ENCODE measurements at regions not wholly inside any gene's neighbourhood (a gene's known extent, or its start where the extent isn't known, plus 50 kb on each side); places are given as distances from the start of the nearest gene placed in this dataset.
"Not testable (repeated sequence)": the region's sequence is repeated elsewhere in the genome, so short reads cannot be mapped to it uniquely, and the experiment has no call there.

DNA sequence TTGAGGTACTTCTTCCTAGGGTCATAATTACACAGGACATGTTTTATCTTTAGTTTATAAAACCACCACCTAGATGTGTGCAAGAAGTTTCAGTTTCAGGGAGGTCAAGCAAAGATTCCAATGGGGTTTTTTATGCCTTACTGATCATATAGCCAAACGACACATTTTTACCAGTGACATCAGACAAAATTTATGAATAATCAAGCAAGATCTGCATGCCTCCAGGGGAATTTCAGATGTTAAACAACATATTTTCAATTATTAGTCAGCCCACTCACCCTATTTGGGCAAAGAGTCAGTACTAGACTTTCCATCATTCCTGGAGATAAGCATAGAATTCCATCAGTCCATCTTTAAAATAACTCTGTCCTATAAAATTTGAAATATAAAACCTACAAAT, 867.4 kb downstream of the KCNT2 start:
- no peak for DNase-seq

DNA sequence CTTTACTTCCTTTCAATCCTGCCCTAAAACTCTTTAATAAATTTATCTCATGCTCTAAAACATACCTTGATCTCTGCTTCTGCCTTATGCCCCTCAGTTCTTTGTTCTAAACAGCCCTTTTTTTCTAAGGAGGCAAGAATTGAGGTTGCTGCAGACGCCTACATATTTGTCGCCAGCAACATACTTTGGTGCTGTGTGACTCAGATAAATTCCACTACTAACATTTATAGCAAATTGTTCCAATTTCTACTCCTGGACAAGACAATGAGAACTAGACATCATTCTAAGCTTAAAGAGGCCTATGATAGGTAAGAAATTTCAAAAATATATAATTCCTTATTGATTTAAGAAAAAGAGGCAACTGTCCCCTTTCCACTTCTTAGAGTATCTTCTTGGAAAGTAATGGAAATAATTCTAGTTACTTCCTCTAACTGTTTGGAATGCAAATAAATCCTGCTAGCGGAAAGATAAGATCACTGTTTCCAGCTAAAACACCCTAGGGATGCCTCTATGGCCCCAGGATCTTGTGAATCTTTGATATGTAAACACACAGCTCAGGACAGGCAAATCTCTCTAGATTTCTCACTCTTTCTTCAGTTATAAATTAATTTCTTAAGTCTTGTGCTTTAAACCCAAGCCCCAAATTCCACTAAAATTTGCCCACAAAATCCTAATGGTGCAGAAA, 869.1 kb downstream of the KCNT2 start:
- DNase-seq = no peak

DNA sequence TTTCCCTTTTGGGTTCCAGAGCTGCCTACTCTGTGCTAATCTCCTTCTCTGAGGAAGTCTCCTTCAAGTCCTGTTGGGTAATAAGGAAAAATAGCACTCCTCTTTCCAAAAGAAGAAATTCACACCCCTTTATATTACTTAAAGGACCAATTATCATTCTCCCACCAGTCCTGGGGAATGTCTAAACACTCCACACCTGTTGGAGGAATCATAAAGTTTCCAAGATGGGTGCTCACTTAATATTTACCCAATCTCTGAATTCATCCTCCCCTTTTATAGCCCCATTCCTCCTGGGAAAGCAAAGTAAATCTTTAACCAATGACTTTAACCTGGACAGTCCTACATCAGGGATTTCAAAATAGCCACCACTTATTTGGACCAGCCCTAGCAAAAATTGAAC, 873.1 kb downstream of the KCNT2 start:
- DNase-seq = no peak

DNA sequence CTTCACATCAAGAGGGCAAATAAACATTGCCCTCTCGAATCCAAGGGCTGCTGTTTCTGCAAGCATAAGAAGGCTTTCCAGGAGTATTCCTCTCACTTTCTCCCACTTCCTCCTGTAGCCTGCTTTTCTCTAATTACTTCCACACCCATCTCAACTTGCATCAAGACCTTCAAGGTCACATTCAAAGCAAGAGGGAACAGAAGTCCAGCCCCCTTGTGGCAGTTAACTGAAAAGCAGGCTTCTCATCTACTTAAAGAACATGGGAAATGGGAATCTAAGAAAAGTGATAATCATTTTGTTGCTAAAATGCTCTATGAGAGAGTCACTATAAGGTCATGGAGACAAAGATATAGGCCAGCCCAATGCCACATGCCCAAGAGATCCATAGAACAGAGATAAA, 874.4 kb downstream of the KCNT2 start:
- no peak for DNase-seq

DNA sequence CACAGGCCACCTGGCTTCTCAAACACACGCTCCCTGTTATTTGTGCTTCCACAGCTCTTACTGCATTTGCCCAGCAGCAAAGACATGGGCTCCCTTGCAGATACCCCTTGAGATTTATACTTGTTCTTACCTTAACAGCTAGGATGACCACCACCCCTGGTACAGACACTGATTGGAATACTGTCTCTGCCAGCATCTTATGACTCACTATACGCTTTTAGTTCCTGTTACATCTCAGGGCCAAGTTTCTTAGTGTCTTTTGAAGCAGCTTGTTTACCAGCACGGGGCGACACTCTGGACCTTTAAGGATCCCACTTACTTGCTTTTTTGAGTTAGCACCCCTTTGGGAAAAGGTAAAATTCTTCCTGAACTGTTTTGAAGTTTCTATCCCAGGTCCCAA, 874.8 kb downstream of the KCNT2 start:
- no peak for DNase-seq

DNA sequence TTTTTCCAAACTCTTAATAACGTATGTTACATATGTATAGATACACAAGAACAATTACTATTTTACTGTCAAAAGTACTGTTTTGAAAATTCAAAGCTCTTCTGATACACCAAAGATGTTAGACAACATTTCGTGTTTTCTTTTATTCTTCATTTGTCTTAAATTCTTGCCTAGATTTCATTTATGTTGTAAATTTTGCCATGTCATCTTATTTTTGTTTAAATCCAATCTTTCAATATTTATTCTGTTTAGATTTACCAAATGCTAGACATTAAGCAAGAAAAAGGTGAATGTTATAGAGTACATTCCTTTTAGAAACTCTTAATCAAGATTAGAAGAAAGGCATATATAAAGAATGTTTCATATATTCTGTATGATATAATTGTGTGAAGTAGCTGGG, 876.9 kb downstream of the KCNT2 start:
- DNase-seq = no peak

DNA sequence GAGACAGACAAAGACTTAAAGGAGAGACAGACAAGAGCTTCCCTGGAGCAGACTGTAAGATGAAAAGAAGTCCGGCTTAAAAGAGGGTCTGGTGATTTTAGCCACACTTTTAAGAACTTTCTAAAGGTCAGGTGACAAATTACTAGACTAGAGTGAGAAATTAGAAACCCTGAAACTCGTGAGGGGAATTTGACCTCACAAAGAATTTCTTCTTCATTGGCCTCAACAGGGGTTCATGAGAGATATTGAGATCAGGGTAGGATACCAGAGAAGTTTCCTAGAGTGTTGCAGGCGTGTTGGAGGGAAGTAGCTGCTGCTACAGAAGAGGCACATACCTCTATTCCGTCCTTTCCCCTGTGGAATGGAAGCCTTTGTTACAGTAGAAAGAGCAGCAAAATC, 884.4 kb downstream of the KCNT2 start:
- DNase-seq = no peak

DNA sequence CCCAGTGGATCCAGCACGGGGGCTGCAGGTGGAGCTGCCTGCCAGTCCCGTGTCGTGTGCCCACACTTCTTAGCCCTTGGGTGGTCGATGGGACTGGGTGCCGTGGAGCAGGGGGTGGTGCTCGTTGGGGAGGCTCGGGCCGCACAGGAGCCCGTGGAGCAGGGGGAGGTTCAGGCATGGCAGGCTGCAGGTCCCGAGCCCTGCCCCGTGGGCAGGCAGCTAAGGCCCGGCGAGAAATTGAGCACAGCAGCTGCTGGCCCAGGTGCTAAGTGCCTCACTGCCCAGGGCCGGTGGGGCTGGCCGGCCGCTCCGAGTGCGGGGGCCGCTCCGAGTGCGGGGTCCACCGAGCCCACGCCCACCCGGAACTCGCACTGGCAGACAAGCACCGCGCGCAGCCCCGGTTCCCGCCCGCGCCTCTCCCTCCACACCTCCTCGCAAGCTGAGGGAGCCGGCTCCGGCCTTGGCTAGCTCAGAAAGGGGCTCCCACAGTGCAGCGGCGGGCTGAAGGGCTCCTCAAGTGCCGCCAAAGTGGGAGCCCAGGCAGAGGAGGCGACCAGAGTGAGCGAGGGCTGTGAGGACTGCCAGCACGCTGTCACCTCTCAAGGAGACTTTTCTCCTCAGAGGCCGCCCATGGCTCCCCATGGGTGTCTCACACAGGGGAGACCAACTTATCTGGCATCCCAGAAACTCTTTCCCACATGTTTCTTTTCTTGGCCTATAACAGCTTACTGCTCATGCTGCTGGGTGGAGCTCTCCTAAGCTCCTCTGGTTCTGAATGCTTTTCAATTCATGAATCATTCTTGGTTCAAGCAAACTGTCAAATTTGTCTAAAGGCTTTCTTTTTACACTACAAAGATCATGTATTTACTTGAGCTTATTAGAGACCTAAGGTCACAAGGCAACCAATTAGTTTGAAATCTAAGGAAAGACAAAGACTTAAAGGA, 885.1 kb downstream of the KCNT2 start:
- DNase-seq = not testable (repeated sequence)

DNA sequence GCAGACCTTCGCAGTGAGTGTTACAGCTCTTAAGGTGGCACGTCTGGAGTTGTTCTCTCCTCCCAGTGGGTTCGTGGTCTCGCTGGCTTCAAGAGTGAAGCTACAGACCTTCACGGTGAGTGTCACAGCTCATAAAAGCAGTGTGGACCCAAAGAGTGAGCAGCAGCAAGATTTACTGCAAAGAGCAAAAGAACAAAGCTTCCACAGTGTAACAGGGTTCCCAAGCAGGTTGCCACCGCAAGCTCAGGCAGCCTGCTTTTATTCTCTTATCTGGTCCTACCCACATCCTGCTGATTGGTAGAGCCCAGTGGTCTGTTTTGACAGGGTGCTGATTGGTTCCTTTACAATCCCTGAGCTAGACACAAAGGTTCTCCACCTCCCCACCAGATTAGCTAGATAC, 886.1 kb downstream of the KCNT2 start:
- DNase-seq = not testable (repeated sequence)

DNA sequence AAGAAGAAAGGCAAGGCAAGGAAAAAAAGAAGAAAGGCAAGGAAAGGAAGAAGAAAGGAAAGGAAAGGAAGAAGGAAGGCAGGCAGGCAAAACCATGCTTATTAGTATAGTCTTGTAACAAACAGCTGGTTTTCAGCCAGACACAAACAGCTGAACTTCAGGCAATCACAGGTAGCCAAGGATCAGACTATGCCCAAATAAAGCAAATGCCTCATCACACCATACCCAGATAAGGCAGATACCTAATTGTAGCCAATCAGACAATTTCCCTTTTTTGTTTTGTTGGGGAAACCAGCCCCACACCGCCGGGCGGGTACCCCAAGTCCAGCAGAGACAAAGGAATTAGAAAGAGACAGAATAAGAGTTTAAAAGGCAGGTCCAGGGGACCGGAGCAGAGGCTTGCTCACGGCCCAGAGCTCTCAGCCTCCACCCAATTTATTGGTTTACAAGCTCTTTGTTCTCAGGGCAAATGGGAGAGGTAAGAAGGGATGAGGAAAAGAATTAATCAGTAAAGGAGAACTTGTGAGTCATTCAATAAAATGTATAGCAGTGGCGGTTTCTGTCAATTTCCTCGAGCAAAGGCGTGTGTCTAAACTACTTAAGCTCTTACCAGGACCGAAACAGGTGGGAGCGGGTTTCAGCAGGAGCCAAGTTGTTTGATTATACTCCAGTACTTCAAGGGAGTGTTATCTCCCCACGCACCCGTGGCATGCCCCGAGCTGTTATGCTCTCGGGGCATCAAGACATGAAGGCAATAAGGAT, 886.8 kb downstream of the KCNT2 start:
- no peak for DNase-seq

DNA sequence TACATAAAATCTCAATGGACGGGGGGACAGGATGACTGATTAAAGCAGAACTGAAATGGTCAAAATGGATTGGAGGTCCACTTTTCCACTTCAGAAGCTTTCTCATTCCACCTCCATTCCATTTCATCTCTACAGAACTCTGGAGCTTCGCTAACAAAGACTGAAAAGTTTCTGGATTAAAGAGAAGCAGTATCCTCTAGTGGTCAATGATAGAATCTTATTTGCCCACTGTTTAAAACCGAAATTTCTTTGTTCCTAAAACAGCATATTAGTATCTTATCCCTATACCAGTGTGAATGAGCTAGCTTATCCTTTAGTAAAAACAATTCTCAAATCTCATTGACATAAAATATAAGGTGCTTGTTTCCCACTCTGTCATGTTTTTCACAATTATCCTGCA, 890.6 kb downstream of the KCNT2 start:
- no peak for DNase-seq

DNA sequence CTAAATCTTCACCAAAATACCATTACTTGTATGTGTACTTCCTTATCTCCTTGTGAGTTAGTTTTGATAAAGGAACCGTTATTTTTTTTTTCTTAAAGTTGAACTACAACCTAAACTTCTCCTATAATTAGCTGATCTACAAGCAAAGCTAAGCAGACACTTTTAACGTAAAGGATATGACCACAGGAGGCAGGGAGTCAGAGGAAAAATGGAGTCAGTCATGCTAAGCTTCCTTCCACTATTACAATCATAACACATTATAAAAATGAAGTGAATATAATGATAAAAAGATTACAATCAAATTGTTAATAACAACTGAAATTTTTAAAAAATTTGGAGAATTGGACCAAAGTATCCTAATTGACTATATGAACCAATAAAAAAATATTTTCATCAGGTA, 892.6 kb downstream of the KCNT2 start:
- no peak for DNase-seq

DNA sequence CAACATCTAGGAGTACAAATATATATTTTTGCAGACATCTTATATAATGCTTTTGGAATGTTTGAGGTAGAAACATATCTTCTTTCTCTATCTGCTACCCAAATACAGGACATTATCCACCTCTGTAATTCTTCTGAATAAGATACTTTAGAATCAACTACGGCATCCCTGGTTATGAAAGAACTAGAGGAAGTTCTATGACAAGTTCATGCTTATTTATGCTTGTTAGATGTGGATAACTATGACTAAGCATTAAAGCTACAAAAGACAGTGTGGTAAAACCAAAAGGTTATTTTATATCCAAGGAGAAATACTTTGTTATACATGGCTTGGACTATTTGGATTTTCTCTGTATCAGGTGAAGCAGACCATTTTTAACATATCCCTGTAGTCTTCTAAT, 894.0 kb downstream of the KCNT2 start:
- no peak for DNase-seq

DNA sequence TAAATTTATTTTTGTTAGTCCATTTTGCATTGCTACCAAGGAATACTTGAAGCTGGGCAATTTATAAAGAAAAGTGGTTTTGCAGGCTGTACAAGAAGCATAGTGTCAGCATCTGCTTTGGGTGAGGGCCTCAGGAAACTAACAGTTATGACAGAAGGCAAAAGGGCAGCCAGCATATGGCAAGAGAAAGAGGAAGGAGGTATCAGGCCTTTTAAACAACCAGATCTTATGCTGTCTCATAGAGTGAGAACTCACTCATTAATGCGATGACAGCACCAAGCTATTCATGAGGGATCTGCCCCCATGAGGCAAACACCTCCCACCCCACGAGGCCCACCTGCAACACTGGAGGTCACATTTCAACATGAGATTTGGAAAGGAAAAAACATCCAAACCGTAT, 898.4 kb downstream of the KCNT2 start:
- no peak for DNase-seq

DNA sequence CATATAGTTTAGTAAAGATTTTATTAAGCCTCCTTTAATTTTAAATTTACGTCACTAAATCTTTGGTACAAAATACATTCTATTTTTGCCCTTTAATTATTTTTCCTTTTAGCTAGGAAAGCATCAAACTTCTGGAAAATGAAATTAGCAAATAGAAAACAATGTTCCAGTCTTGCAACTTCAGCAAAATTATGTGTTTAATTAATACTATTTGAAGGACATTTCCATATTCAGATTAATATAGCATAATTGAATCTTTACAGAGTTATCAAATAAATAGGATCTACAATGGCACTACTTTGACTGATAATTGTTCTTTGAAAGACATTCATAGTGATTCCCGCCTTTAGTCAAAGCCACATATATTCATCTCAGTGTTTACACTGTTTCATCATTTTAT, 904.2 kb downstream of the KCNT2 start:
- no peak for DNase-seq

DNA sequence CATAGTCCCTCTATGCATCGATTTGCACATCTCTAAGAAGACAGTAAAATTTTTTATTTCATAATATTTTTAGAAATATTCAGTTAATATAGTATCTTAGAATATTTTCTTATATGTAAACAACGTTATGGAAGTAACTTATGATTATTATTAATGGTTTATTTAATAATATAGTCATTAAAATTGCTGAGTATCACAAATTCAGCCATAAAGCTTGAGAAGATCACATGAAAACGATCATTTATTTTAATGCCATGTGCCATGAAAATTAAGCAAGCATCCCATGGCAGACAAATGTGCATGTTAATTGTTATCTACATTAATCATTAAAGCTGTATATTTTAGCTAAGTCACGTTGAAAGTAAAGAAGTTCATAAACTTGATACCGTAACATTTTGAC, 907.1 kb downstream of the KCNT2 start:
- no peak for DNase-seq

DNA sequence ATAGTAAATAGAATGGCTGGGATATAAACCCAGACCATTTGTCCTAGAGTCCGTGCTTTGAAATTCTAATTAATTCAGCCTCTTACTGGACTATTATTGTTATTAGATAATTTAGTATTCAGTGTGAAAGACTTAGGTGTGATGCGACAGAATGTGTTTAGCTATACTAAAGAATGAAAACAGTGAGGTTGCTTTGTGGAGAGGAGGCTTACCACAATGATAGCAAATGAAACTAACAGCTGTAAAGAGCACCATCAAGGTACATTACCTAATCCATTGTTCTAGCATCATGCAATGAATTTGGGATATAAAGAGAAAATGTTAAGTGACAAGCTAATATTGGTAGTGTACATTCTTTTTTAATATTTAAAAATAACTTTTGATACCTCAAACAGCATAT, 911.1 kb downstream of the KCNT2 start:
- no peak for DNase-seq

DNA sequence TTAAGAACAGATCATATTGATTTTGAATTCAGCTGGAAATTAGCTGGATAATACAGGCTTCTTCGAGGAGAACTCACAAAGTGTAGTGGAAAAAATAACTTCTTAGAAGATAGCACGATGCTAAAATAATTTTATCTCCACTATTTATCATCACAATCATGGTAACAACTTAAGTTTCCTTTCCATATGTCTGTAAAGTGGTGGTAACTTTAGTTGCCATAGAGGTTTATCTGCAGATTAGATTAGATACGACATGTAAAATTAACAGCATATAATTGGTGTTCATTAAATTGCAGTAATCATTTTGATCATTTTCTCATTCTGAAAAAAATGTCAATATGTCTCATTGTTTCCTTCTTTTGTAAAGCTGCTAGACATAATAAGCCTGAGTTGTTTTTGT, 921.5 kb downstream of the KCNT2 start:
- DNase-seq = no peak

DNA sequence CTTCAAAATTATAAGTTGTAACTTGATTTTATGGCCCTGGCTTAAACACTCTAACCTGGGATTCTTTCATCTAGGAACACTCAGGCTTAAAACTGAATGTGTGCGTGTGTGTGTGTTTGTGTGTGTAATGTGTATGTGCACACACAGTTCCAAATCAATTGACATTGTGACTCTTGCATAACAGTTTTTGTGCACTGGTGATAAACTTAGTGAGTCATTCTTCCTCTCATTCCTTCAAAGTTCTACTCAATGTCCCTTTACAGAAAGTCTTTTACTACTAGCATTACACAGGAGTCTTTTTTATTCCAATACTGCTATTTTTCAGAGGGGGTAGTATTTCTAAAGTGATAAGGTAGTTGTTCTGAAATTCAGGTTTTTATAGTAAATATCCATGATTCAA, 943.6 kb downstream of the KCNT2 start:
- DNase-seq = no peak

DNA sequence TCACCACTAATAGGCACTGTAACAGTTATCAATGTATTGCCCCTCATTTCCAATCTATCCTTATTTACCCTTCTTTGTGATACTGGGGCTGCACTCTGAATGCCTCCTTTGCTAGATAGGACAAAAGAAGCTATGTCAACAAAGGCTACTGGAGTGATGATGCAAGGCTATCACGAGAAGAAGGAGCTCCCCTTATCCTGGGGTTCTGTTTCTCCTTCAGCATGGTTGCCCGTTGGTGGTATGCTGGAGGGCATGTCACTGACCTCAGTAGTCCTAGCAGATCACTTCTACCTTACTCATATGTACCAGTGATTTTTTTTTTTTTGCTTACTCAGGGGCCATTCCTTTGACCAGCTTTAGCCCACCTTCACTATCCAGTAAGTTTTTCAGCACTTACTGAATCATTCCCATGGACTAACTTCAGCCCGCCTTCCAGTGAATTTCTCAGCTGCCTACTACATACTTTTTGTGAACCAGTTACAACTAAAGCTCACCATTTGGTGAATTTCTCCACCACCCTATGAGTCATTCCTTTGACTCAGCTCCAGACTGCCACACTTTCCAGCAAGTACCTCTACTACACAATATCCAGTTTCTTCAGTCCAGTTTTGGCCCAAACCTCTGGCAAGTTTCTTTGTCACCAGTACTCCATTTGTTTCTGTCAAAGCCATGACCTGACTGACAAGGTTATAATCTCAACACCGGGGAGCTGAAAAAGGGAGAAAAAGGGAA, 944.5 kb downstream of the KCNT2 start:
- no peak for DNase-seq

DNA sequence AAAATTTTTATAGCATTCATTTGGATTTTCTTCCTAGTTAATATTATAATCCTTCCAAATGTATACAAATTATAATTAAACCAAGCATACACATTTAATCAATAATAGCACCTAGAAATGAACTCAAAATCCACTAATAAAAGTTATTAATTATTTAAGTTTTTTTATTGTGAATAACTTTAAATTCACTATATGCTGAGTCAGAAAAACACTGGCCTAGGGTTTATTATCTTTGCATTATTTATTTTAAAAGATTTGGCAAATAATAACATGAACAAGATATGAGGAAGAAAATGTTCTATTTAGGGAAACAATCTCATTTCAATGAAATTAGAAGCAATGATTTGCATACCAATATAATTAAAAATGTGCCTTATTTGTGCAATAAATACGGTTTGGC, 951.5 kb downstream of the KCNT2 start:
- DNase-seq = no peak

DNA sequence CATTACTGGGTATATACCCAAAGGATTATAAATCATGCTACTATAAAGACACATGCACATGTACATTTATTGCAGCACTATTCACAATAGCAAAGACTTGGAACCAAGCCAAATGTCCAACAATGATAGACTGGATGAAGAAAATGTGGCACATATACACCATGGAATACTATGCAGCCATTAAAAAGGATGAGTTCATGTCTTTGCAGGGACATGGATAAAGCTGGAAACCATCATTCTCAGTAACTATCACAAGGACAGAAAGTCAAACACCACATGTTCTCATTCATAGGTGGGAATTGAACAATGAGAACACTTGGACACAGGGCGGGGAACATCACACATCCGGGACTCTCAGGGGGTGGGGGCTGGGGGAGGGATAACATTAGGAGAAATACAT, 959.4 kb downstream of the KCNT2 start:
- not testable (repeated sequence) for DNase-seq

DNA sequence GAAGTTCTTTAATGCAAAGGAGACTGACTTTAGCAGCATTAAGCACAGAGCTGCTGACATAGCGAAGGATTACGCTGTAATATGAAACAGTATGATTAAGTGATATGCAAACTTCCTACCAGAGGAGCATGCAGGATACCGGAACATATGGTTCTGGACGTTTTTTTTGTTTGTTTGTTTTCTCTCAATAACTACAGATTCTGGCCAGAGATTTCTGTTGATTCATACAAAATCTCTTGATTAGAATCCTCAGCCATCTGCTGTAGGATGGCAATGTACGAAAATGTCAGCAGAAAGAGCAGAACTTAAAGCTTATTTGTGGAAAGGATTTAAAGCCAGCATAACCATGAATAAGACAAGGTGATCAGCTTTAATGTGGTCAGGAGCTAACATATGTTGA, 970.7 kb downstream of the KCNT2 start:
- DNase-seq = no peak

All from stimulated activated CD4-positive, alpha-beta T cell treated with anti-CD3 and anti-CD28 coated beads, Interleukin-4, amount 100 ng/mL, for 24 hours (primary cell).